Sigmoid colon (tissue), 6 donors: ENCODE measurements at regions not wholly inside any gene's neighbourhood (a gene's known extent, or its start where the extent isn't known, plus 50 kb on each side); places are given as distances from the start of the nearest gene placed in this dataset.

Experiments used
- DNase-seq: peaks from one replicate; pipeline ENCODE4 v3.0.0-alpha.2; 2019
- H3K27ac ChIP-seq, 4 donors: fragments of 200-600 bp; sonication (generic); one replicate each; pipeline ENCODE4 v1.5.1; 2016 to 2019; ENCODE audit warnings: mild to moderate bottlenecking in 1 of 4
- H3K27me3 ChIP-seq, 3 donors: fragments of 200-600 bp; sonication (generic); one replicate each; pipeline ENCODE4 v1.5.1; 2019; ENCODE audit warnings: mild to moderate bottlenecking in 1 of 3
- H3K36me3 ChIP-seq, 4 donors: fragments of 200-600 bp; sonication (generic); one replicate each; pipeline ENCODE4 v1.5.1; 2016 to 2019
- H3K4me1 ChIP-seq, 4 donors: fragments of 200-600 bp; sonication (generic); one replicate each; pipeline ENCODE4 v1.5.1; 2017 to 2019
- H3K4me3 ChIP-seq, 4 donors: fragments of 200-600 bp; sonication (generic); one replicate each; pipeline ENCODE4 v1.5.1; 2017 to 2019; ENCODE audit warnings: mild to moderate bottlenecking in 2 of 4, moderate library complexity in 1 of 4
- H3K9me3 ChIP-seq, 4 donors: fragments of 200-600 bp in 3 of 4; sonication (generic) in 3 of 4; one replicate each; pipeline versions ENCODE4 v1.5.1 to v1.6.1; 2013 to 2019
- CTCF ChIP-seq, 4 experiments: fragments of 450-650 bp in 3 of 4; fragments of 200-600 bp in 1 of 4; IDR thresholded peaks; one replicate each; pipeline ENCODE4 v1.5.1; 2016 to 2019; ENCODE audit warnings: antibody characterized with exemption in 4 of 4, mild to moderate bottlenecking in 3 of 4, moderate library complexity in 2 of 4
- EP300 ChIP-seq, 4 donors: sonication (generic); formaldehyde crosslinking; IDR thresholded peaks; one replicate each; pipeline ENCODE4 v1.6.1; 2017; ENCODE audit warnings: antibody characterized with exemption in 4 of 4
- POLR2A ChIP-seq, 2 donors: fragments of 450-650 bp; IDR thresholded peaks; one replicate each; pipeline ENCODE4 v1.6.1; 2016; ENCODE audit warnings: antibody characterized with exemption in 2 of 2, mild to moderate bottlenecking in 2 of 2, moderate library complexity in 2 of 2
- POLR2AphosphoS5 ChIP-seq, 4 donors: sonication (generic); formaldehyde crosslinking; IDR thresholded peaks; one replicate each; pipeline ENCODE4 v1.6.1; 2017; ENCODE audit warnings: antibody characterized with exemption in 4 of 4
- WGBS, 2 donors: extraction: QIAGEN DNeasy Blood & Tissue Kit; methylation state at CpG; one replicate each; pipeline ENCODE4 v1.1.7; 2013; 5-methylcytosine and 5-hydroxymethylcytosine counted together
- intact Hi-C: fragments of 100-400 bp; cut with DNase I; formaldehyde crosslinking; loops from one replicate; pipeline ENCODE4 v1.15.1; 2023
- donor health status: healthy with polysubstance abuse.
- donor health status: healthy.

GRCh38 chr5:98170994-98171393 lies 602.5 kb upstream of the RGMB start:
- WGBS, 2 donors = 68 to 84% methylated on average over 5 of the region's 5 CpGs
- no peaks in the 10 kb centered on the region for H3K27me3 ChIP-seq
- intact Hi-C loops = no loop called here

GRCh38 chr5:98173334-98173733 lies 600.1 kb upstream of the RGMB start:
- Histone ChIP-seq H3K9me3 (no peaks in the 10 kb centered on the region), H3K27ac (no peak overlapping the region), H3K4me1 (no peaks in the 10 kb centered on the region), H3K36me3 (no peaks in the 10 kb centered on the region), H3K4me3 (no peak overlapping the region), H3K27me3 (no peaks in the 10 kb centered on the region)
- TF ChIP-seq POLR2A (IDR thresholded peaks at IDR 0.05) (no peak), CTCF (IDR thresholded peaks at IDR 0.05) (no peak), EP300 (IDR thresholded peaks at IDR 0.05) (no peak), POLR2AphosphoS5 (IDR thresholded peaks at IDR 0.05) (no peak)
- intact Hi-C loops = no loop called here
- DNase-seq = no peak

More at GRCh38 chr5:98170994-98171393, 602.5 kb upstream of the RGMB start:
- Histone ChIP-seq H3K9me3 (no peaks in the 10 kb centered on the region), H3K27ac (no peak overlapping the region), H3K4me1 (no peaks in the 10 kb centered on the region), H3K36me3 (no peaks in the 10 kb centered on the region), H3K4me3 (no peak overlapping the region)
- no peak for DNase-seq
- TF ChIP-seq POLR2AphosphoS5 (IDR thresholded peaks at IDR 0.05) = no peak
- no peak for TF ChIP-seq EP300 (IDR thresholded peaks at IDR 0.05)
- TF ChIP-seq POLR2A (IDR thresholded peaks at IDR 0.05) = no peak
- no peak for TF ChIP-seq CTCF (IDR thresholded peaks at IDR 0.05)

- Histone ChIP-seq H3K4me1 (no peaks in the 10 kb centered on the region), H3K36me3 (no peaks in the 10 kb centered on the region), H3K27me3 (no peaks in the 10 kb centered on the region), H3K4me3 (no peak overlapping the region), H3K9me3 (no peaks in the 10 kb centered on the region), H3K27ac (no peak overlapping the region)
- intact Hi-C loops = no loop called here
- TF ChIP-seq CTCF (IDR thresholded peaks at IDR 0.05) (no peak), POLR2AphosphoS5 (IDR thresholded peaks at IDR 0.05) (no peak), POLR2A (IDR thresholded peaks at IDR 0.05) (no peak), EP300 (IDR thresholded peaks at IDR 0.05) (no peak)
- DNase-seq = no peak
Measured at GRCh38 chr5:98175474-98175873, 598.0 kb upstream of the RGMB start.

GRCh38 chr5:98179791-98180755 lies 593.4 kb upstream of the RGMB start:
- Histone ChIP-seq H3K27ac (no peak overlapping the region), H3K9me3 (no peaks in the 10 kb centered on the region), H3K4me1 (no peaks in the 10 kb centered on the region), H3K4me3 (no peak overlapping the region), H3K36me3 (no peaks in the 10 kb centered on the region), H3K27me3 (no peaks in the 10 kb centered on the region)
- intact Hi-C loops = no loop called here
- 73 to 85% methylated on average over 8 of the region's 8 CpGs for WGBS, 2 donors
- DNase-seq = no peak
- TF ChIP-seq POLR2A (IDR thresholded peaks at IDR 0.05) = no peak
- no peak for TF ChIP-seq CTCF (IDR thresholded peaks at IDR 0.05)
- no peak for TF ChIP-seq EP300 (IDR thresholded peaks at IDR 0.05)
- no peak for TF ChIP-seq POLR2AphosphoS5 (IDR thresholded peaks at IDR 0.05)
